HL-60 (cell line): ENCODE measurements at regions not wholly inside any gene's neighbourhood (a gene's known extent, or its start where the extent isn't known, plus 50 kb on each side); places are given as distances from the start of the nearest gene placed in this dataset.

Source experiments
- CTCF ChIP-seq: IDR thresholded peaks from one replicate; pipeline ENCODE4 v1.5.1; 2011; ENCODE audit warnings: low read length, control low read depth, inconsistent platforms; ENCODE audit not compliant: insufficient read depth
- POLR2AphosphoS5 ChIP-seq: IDR thresholded peaks from 2 replicates; pipeline ENCODE4 v1.6.1; 2012; ENCODE audit warnings: low read depth

- TF ChIP-seq CTCF (no peak), POLR2AphosphoS5 (no peak)
Observed at GRCh38 chr5:120012431-120012830, 383.1 kb downstream of the FAM170A start.
